ENCODE measurements at regions not wholly inside any gene's neighbourhood (a gene's known extent, or its start where the extent isn't known, plus 50 kb on each side); places are given as distances from the start of the nearest gene placed in this dataset.

DNA sequence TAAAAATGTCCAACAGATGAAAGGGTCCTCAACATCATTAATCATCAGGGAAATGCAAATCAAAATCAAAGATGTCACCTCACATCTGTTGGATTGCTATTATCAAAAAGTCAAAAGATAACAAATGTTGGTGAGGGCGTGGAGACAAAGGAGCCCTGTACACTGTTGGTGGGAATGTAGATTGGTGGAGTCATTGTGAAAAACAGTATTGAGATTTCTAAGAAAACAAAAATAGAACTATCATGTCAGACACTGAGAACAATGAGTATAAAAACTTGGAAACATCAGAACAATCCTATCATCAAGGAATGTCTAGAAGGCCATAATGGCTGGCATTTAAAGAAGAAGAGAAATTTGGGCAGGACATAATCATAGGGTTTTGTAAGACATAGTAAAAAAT, 209.2 kb upstream of the PTGFR start:
- ATAC-seq (ENCODE audit: low read depth) (no peak), DNase-seq (no peak)
- ChIA-PET CTCF (no interaction called here), POLR2A (no interaction called here)
- Mint-ChIP-seq H3K4me3 (no peak overlapping the region), H3K4me1 (no peaks in the 10 kb centered on the region), H3K36me3 (ENCODE audit: low read depth) (no peaks in the 10 kb centered on the region), H3K27me3 (no peaks in the 10 kb centered on the region), H3K27ac (no peak overlapping the region), H3K9me3 (no peaks in the 10 kb centered on the region)
- intact Hi-C loops (cut with micrococcal nuclease) = no loop called here
- no peak for TF ChIP-seq CTCF (IDR thresholded peaks at IDR 0.05)

DNA sequence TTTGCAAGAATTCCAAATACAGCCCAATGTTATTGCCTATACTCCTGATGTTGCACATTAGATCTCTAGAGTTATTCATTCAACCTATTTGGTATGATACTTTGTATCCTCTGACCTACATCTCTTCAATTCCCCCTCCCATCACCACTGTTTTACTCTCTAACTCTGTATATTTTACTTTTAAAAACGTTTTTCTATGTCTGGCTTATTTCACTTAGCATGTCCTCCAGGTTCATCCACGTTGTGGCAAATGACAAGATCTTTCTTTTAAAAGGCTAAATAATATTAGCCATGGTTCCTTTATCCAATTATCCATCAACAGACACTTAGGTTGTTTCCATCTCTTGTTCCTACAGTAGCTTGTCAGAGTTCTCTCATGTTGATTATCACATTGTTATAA, 207.1 kb upstream of the PTGFR start:
- ATAC-seq (ENCODE audit: low read depth) = no peak
- Mint-ChIP-seq H3K27ac (no peak overlapping the region), H3K27me3 (no peaks in the 10 kb centered on the region), H3K9me3 (no peaks in the 10 kb centered on the region), H3K4me1 (no peaks in the 10 kb centered on the region), H3K36me3 (ENCODE audit: low read depth) (no peaks in the 10 kb centered on the region), H3K4me3 (no peak overlapping the region)
- DNase-seq = no peak
- ChIA-PET POLR2A (no interaction called here), CTCF (no interaction called here)
- no peak for TF ChIP-seq CTCF (IDR thresholded peaks at IDR 0.05)
- intact Hi-C loops (cut with micrococcal nuclease) = no loop called here

DNA sequence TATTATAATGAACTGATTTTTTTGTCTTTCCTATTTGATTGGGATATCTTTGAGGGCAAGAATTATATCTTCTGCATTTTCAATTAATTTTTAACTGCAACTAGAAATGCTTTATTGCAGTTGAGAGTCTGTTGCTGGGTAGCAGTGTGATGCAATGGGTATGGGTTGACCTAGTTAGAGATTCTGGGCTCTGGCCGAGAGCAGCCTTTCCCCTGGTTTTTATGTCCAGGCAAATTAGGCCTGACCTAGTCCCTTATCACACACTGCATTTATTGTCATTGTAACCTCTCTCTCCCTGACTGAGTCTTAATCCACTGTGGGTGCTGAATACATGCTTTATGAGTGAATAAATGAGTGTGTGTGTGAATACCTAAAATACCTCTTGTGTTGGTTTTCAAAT, 206.4 kb upstream of the PTGFR start:
- intact Hi-C loops (cut with micrococcal nuclease) = no loop called here
- no peak for TF ChIP-seq CTCF (IDR thresholded peaks at IDR 0.05)
- Mint-ChIP-seq H3K27me3 (no peaks in the 10 kb centered on the region), H3K9me3 (no peaks in the 10 kb centered on the region), H3K36me3 (ENCODE audit: low read depth) (no peaks in the 10 kb centered on the region), H3K4me3 (no peak overlapping the region), H3K27ac (no peak overlapping the region), H3K4me1 (no peaks in the 10 kb centered on the region)
- POLR2A ChIA-PET = no interaction called here
- CTCF ChIA-PET = no interaction called here
- no peak for ATAC-seq (ENCODE audit: low read depth)
- no peak for DNase-seq

- CTCF ChIA-PET = no interaction called here
- Mint-ChIP-seq H3K27ac (no peak overlapping the region), H3K9me3 (no peaks in the 10 kb centered on the region), H3K36me3 (ENCODE audit: low read depth) (no peaks in the 10 kb centered on the region), H3K4me3 (no peak overlapping the region), H3K4me1 (no peaks in the 10 kb centered on the region), H3K27me3 (no peaks in the 10 kb centered on the region)
- POLR2A ChIA-PET = no interaction called here
- intact Hi-C loops (cut with micrococcal nuclease) = no loop called here
- no peak for ATAC-seq (ENCODE audit: low read depth)
- no peak for DNase-seq
- no peak for TF ChIP-seq CTCF (IDR thresholded peaks at IDR 0.05)
Observed at GRCh38 chr1:78286686-78287085, 204.1 kb upstream of the PTGFR start.

DNA sequence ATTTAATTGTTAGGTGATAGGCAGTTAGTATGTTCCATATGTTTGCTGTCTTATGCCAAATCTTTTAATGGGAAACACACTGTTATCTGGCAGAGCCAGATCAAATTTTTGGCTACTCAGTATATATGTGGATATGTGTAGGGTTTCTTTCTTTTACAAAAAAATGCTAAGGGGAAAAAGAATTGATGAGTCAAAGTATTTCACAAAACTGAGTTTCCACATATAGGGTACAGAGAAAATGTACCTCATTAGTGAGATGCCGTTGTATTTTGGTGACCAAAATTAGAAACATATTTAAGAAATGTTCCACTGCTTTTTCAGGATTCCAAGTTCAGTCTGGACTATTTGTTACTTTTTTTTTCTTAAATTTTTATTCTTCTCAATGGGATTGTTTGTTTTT, 201.2 kb upstream of the PTGFR start:
- Mint-ChIP-seq H3K4me1 (no peaks in the 10 kb centered on the region), H3K4me3 (no peak overlapping the region), H3K27ac (no peak overlapping the region), H3K9me3 (no peaks in the 10 kb centered on the region), H3K27me3 (no peaks in the 10 kb centered on the region), H3K36me3 (ENCODE audit: low read depth) (no peaks in the 10 kb centered on the region)
- ChIA-PET POLR2A (no interaction called here), CTCF (no interaction called here)
- TF ChIP-seq CTCF (IDR thresholded peaks at IDR 0.05) = no peak
- DNase-seq (no peak), ATAC-seq (ENCODE audit: low read depth) (no peak)
- intact Hi-C loops (cut with micrococcal nuclease) = no loop called here
